ENCODE measurements at regions not wholly inside any gene's neighbourhood (a gene's known extent, or its start where the extent isn't known, plus 50 kb on each side); places are given as distances from the start of the nearest gene placed in this dataset.
A peak's percentile ranks its signal among the peaks of the same experiment; 100 is the strongest.
"Not testable (repeated sequence)": the region's sequence is repeated elsewhere in the genome, so short reads cannot be mapped to it uniquely, and the experiment has no call there.

DNA sequence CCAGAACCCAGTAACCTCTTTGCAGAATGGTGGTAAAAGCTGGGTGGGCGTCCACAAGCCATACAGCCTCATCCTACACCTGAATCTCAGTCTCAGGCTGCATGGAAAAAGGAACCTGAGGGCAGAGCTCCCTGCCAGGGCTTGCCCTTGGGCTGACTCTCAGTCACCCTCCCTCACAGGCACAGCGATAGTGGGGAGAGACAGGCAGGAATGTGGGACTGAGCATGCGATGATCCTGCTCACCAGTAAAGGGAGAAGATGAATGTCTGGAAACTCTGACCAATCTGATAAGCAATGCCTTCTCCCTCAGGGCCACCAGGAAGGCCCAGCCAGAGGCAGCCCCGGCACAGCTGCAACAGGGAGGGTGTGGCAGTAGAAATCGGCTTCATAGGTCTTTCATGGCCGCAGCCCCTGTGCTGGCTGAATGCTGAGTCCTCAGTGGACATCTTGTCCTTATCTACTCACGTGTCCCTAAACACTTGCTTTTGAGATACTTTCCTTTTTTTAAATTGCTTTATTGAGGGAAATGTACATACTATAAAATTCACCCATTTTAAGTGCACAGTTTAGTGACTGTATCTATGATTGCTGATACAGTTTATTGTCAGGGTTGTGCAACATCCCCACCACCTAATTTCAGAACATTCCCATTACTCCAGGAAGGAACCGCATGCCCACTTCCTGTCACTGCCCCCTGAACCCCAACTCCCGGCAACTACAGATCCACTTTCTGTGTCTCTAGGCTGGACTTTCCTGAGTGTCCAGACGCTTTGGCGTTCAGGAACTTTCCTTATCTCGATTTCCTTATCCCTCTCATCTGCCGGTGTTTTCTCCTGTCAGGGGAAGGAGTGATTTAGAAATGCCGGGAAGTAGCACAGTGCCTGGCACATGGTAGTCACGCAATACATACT, 258.1 kb downstream of the PCNX1 start:
- no peaks in the 10 kb centered on the region for H4K20me1 ChIP-seq (ENCODE audit: insufficient read depth, low read depth, low read length)
- no peak overlapping the region for H3K4me2 ChIP-seq (ENCODE audit: low read depth, low read length, poor library complexity, severe bottlenecking)
- no peaks in the 10 kb centered on the region for H3K9me2 ChIP-seq (replicated peaks; ENCODE audit: insufficient read depth, low read length)

DNA sequence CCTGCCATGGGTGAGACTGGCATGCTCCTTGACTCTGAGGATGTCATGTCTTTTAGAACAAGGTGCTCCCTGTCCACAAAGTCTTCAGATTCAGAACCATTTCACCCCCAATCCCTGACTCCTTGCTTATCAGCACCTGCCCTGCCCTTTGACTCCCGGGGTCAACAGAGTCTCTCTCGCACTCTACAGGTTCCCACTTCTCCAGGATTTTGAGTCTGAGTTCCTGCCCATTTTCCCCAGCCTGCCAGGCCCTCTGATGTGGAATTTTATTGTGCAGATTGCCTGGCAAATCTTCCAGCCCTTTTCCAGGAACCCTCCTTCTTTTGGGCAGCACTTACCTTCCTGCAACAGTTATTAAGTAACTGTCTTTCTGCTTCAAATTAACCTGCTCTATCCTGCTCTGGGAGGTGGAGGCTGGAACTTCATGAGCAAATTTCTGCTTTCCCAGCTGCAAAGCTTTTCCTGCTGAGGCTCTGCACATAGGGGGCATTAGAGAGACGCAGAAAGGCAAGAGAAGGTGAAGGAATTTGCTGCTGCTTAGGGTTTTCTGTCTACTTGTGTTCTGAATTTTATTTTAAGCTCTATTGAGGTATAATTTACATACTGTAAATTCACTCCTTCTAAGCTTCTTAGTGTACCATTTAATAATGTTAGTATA, 259.1 kb downstream of the PCNX1 start:
- no peak overlapping the region for H2AFZ ChIP-seq (ENCODE audit: low read length)
- no peak overlapping the region for H3K27ac ChIP-seq (ENCODE audit: low read length)
- no peak overlapping the region for H3K4me3 ChIP-seq (ENCODE audit: low read length)
- H3K79me2 ChIP-seq (ENCODE audit: low read length) = no peaks in the 10 kb centered on the region
- no peaks in the 10 kb centered on the region for H3K27me3 ChIP-seq (ENCODE audit: low read length)
- no peak overlapping the region for H3K9ac ChIP-seq (ENCODE audit: low read length)
- H3K9me3 ChIP-seq (ENCODE audit: low read length) = no peaks in the 10 kb centered on the region
- H3K4me2 ChIP-seq (ENCODE audit: low read depth, low read length, poor library complexity, severe bottlenecking) = no peak overlapping the region
- peaks cover 23% of the 10 kb centered on the region for H3K4me1 ChIP-seq (ENCODE audit: low read length)
- DNase-seq = peak; percentile 72
- H3K9me2 ChIP-seq (replicated peaks; ENCODE audit: insufficient read depth, low read length) = no peaks in the 10 kb centered on the region
- H4K20me1 ChIP-seq (ENCODE audit: insufficient read depth, low read depth, low read length) = no peaks in the 10 kb centered on the region
- no peaks in the 10 kb centered on the region for H3K36me3 ChIP-seq (ENCODE audit: insufficient read depth, low read length)

More for the DNA sequence above, 258.1 kb downstream of the PCNX1 start:
- Histone ChIP-seq H3K9ac (ENCODE audit: low read length) (no peak overlapping the region), H3K27ac (ENCODE audit: low read length) (no peak overlapping the region), H3K79me2 (ENCODE audit: low read length) (no peaks in the 10 kb centered on the region), H3K4me3 (ENCODE audit: low read length) (no peak overlapping the region), H3K9me3 (ENCODE audit: low read length) (no peaks in the 10 kb centered on the region), H2AFZ (ENCODE audit: low read length) (no peak overlapping the region), H3K4me1 (ENCODE audit: low read length) (peaks cover 22% of the 10 kb centered on the region), H3K27me3 (ENCODE audit: low read length) (no peaks in the 10 kb centered on the region), H3K36me3 (ENCODE audit: insufficient read depth, low read length) (no peaks in the 10 kb centered on the region)
- DNase-seq = no peak

DNA sequence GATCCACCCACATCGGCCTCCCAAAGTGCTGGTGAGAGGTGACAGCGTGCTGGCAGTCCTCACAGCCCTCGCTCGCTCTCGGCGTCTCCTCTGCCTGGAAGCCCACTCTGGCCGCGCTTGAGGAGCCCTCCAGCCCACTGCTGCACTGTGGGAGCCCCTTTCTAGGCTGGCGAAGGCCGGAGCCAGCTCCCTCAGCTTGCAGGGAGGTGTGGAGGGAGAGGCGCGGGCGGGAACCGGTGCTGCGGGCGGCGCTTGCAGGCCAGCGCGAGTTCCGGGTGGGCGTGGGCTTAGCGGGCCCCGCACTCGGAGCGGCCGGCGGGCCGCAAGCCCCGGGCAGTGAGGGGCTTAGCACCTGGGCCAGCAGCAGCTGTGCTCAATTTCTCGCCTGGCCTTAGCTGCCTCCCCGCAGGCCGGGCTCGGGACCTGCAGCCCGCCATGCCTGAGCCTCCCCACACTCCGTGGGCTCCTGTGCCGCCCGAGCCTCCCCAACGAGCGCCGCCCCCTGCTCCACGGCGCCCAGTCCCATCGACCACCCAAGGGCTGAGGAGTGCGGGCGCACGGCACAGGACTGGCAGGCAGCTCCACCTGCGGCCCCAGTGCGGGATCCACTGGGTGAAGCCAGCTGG, 260.2 kb downstream of the PCNX1 start:
- H3K9me2 ChIP-seq (replicated peaks; ENCODE audit: insufficient read depth, low read length); DNase-seq: not testable (repeated sequence)

DNA sequence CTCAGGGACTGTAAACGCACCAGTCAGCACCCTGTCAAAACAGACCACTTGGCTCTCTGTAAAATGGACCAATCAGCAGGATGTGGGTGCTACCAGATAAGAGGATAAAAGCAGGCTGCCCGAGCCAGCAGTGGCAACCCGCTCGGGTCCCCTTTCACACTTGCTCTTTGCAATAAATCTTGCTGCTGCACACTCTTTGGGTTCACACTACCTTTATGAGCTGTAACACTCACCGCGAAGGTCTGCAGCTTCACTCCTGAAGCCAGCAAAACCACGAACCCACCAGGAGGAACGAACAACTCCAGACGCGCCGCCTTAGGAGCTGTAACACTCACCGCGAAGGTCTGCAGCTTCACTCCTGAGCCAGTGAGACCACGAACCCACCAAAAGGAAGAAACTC, 260.9 kb downstream of the PCNX1 start:
- H3K27me3 ChIP-seq (ENCODE audit: low read length); DNase-seq; H3K27ac ChIP-seq (ENCODE audit: low read length); H4K20me1 ChIP-seq (ENCODE audit: insufficient read depth, low read depth, low read length); H3K79me2 ChIP-seq (ENCODE audit: low read length); H2AFZ ChIP-seq (ENCODE audit: low read length); H3K9me3 ChIP-seq (ENCODE audit: low read length); H3K9ac ChIP-seq (ENCODE audit: low read length); H3K36me3 ChIP-seq (ENCODE audit: insufficient read depth, low read length); H3K9me2 ChIP-seq (replicated peaks; ENCODE audit: insufficient read depth, low read length): not testable (repeated sequence)
- H3K4me1 ChIP-seq (ENCODE audit: low read length) = peaks cover 23% of the 10 kb centered on the region
- H3K4me3 ChIP-seq (ENCODE audit: low read length) = peak overlapping the region; percentile 37; the same call in 1 of the 2 replicates
- H3K4me2 ChIP-seq (ENCODE audit: low read depth, low read length, poor library complexity, severe bottlenecking) = peak overlapping the region; percentile 55

More for the DNA sequence above, 260.2 kb downstream of the PCNX1 start:
- not testable (repeated sequence) for H3K9me3 ChIP-seq (ENCODE audit: low read length); H3K4me3 ChIP-seq (ENCODE audit: low read length); H3K4me2 ChIP-seq (ENCODE audit: low read depth, low read length, poor library complexity, severe bottlenecking); H3K27ac ChIP-seq (ENCODE audit: low read length); H3K79me2 ChIP-seq (ENCODE audit: low read length); H3K36me3 ChIP-seq (ENCODE audit: insufficient read depth, low read length); H3K27me3 ChIP-seq (ENCODE audit: low read length); H3K9ac ChIP-seq (ENCODE audit: low read length); H4K20me1 ChIP-seq (ENCODE audit: insufficient read depth, low read depth, low read length); H2AFZ ChIP-seq (ENCODE audit: low read length)
- peaks cover 23% of the 10 kb centered on the region for H3K4me1 ChIP-seq (ENCODE audit: low read length)

DNA sequence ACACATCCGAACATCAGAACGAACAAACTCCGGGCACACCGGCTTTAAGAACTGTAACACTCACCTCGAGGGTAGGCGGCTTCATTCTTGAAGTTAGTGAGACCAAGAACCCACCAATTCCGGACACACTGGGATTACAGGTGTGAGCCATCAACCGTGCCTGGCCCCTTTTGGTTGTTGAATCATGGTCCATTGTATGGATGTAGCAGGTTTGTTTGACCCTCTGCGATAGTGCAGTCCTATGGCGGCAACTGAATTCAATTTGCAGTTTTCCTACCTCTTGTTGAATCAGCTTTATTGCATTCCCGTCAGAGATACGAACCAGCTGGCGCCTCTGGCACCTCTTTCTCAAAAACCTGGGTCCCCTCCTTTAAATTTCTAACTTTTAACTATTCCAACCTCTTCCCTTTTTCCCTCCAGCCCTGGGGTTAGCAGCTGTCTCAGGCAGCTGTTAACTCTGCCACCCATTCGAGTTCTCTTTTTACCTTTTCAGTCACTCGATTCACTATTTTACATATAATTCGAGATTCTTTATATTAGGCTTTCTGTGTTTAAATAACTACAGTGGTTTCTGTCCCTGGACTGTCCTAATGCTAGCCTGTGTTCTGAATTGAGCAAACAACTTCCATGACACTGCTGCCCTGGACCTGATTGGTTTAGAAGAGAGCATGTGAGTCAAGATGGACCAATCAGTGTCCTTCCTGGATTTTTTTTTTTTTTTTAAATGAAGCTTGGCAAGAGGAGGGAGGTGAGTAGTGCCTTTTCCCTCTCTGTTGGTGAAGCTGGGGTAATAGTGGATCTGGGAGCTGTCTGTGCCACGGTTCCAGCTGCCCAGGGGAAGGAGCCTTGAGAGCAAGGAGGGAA, 261.5 kb downstream of the PCNX1 start:
- peak overlapping the region; percentile 37; the same call in 1 of the 2 replicates for H3K4me3 ChIP-seq (ENCODE audit: low read length)
- H3K79me2 ChIP-seq (ENCODE audit: low read length) = no peaks in the 10 kb centered on the region
- H3K36me3 ChIP-seq (ENCODE audit: insufficient read depth, low read length) = no peaks in the 10 kb centered on the region
- DNase-seq = peak; percentile 88
- H4K20me1 ChIP-seq (ENCODE audit: insufficient read depth, low read depth, low read length) = no peaks in the 10 kb centered on the region
- H3K9me2 ChIP-seq (replicated peaks; ENCODE audit: insufficient read depth, low read length) = no peaks in the 10 kb centered on the region
- H3K27me3 ChIP-seq (ENCODE audit: low read length) = no peaks in the 10 kb centered on the region
- peak overlapping the region; percentile 11 for H3K9ac ChIP-seq (ENCODE audit: low read length)
- no peak overlapping the region for H3K27ac ChIP-seq (ENCODE audit: low read length)
- H3K4me2 ChIP-seq (ENCODE audit: low read depth, low read length, poor library complexity, severe bottlenecking) = peak overlapping the region; percentile 55
- H3K9me3 ChIP-seq (ENCODE audit: low read length) = no peaks in the 10 kb centered on the region
- H3K4me1 ChIP-seq (ENCODE audit: low read length) = peaks cover 23% of the 10 kb centered on the region
- peak overlapping the region; percentile 46 for H2AFZ ChIP-seq (ENCODE audit: low read length)

DNA sequence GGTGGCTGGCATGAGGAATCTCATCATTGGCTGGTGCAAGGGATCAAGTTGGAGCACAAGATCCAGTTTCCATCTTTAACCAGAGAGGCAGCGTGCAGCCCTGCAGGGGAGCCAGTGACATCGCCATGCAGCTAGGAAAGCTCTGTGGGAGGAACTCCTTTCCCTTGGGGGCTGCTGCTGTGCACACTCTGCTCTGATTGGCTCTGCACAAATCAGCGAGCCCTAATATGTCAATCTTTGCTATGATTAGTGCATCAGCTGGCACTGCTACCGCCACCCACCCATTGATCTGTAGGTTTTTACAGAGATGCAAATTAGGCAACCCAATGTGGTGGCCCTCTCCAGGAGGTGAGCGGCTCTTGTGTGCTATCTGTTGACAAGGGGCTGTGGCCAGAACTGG, 262.6 kb downstream of the PCNX1 start:
- no peaks in the 10 kb centered on the region for H3K9me2 ChIP-seq (replicated peaks; ENCODE audit: insufficient read depth, low read length)
- no peaks in the 10 kb centered on the region for H3K27me3 ChIP-seq (ENCODE audit: low read length)
- H3K9me3 ChIP-seq (ENCODE audit: low read length) = no peaks in the 10 kb centered on the region
- no peak overlapping the region for H3K27ac ChIP-seq (ENCODE audit: low read length)
- no peaks in the 10 kb centered on the region for H3K79me2 ChIP-seq (ENCODE audit: low read length)
- H3K4me1 ChIP-seq (ENCODE audit: low read length) = peaks cover 23% of the 10 kb centered on the region
- no peaks in the 10 kb centered on the region for H4K20me1 ChIP-seq (ENCODE audit: insufficient read depth, low read depth, low read length)
- no peak overlapping the region for H2AFZ ChIP-seq (ENCODE audit: low read length)
- peak overlapping the region; percentile 55 for H3K4me2 ChIP-seq (ENCODE audit: low read depth, low read length, poor library complexity, severe bottlenecking)
- no peaks in the 10 kb centered on the region for H3K36me3 ChIP-seq (ENCODE audit: insufficient read depth, low read length)
- no peak overlapping the region for H3K9ac ChIP-seq (ENCODE audit: low read length)
- peak overlapping the region; percentile 32; the same call in 1 of the 2 replicates for H3K4me3 ChIP-seq (ENCODE audit: low read length)
- DNase-seq = peak; percentile 80

DNA sequence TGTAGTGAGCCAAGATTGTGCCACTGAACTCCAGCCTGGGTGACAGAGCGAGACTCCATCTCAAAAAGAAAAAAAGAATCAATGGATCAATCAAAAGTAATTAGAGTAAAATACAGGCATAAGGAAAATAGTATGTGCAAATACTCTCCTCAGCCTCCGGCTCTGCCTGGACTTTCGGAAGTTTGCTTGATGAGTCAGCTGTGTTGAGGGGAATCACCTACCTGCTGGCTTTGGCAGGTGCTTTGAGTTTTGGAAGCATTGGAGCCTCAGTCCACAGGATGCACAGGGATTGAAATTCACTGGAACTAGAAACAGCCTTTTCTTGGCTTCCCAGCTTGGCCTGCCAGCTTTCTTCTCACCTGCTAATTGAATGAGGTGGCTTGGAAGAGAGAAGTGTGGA, 268.2 kb downstream of the PCNX1 start:
- Histone ChIP-seq H3K27ac (ENCODE audit: low read length) (no peak overlapping the region), H3K4me2 (ENCODE audit: low read depth, low read length, poor library complexity, severe bottlenecking) (no peak overlapping the region), H3K9me3 (ENCODE audit: low read length) (no peaks in the 10 kb centered on the region), H3K9ac (ENCODE audit: low read length) (no peak overlapping the region), H3K4me1 (ENCODE audit: low read length) (peaks cover under 1% of the 10 kb centered on the region; the same call in 1 of the 2 replicates), H3K27me3 (ENCODE audit: low read length) (no peaks in the 10 kb centered on the region), H3K9me2 (replicated peaks; ENCODE audit: insufficient read depth, low read length) (no peaks in the 10 kb centered on the region), H2AFZ (ENCODE audit: low read length) (no peak overlapping the region), H4K20me1 (ENCODE audit: insufficient read depth, low read depth, low read length) (no peaks in the 10 kb centered on the region), H3K79me2 (ENCODE audit: low read length) (no peaks in the 10 kb centered on the region), H3K4me3 (ENCODE audit: low read length) (no peak overlapping the region), H3K36me3 (ENCODE audit: insufficient read depth, low read length) (no peaks in the 10 kb centered on the region)
- DNase-seq = no peak
